GM12878 (cell line): ENCODE measurements at regions not wholly inside any gene's neighbourhood (a gene's known extent, or its start where the extent isn't known, plus 50 kb on each side); places are given as distances from the start of the nearest gene placed in this dataset.

Experiments
- ATAC-seq: fragments of 200-7000 bp; cut with Tn5 transposase; 3 replicates; pipeline ENCODE4 v1.9.1; 2020; ENCODE audit warnings: mild to moderate bottlenecking, moderate library complexity
- BruUV-seq: library from RNA; stranded (reverse); fragments of 400-500 nt; replicated peaks from 2 replicates; lab custom pipeline; 2021; lab: Mats Ljungman, UMichigan
- CTCF ChIA-PET: fragments of 300-600 bp; sonication (Branson Sonifier 250); formaldehyde crosslinking; extraction: SDS; loops from one replicate; lab custom pipeline; 2021; ENCODE audit warnings: inconsistent platforms; lab: Yijun Ruan, JAX
- POLR2A ChIA-PET: fragments of 350-600 bp; formaldehyde crosslinking; extraction: SDS; loops from one replicate; lab custom pipeline; 2021; ENCODE audit warnings: inconsistent platforms; lab: Charles Lee
- RAD21 ChIA-PET: fragments of 300-600 bp; sonication (Branson Sonifier 250); formaldehyde crosslinking; loops from one replicate; lab custom pipeline; 2023; ENCODE audit warnings: antibody characterized with exemption; ENCODE audit not compliant: unreplicated experiment; lab: Charles Lee
- SMC1A ChIA-PET: fragments of 300-600 bp; sonication (Branson Sonifier 250); formaldehyde crosslinking; loops from one replicate; lab custom pipeline; 2023; ENCODE audit not compliant: unreplicated experiment, uncharacterized antibody; lab: Charles Lee
- DNase-seq: peaks from one replicate; pipeline ENCODE4 v3.0.0-alpha.2; 2011; ENCODE audit warnings: low read depth, low spot score
- FAIRE-seq: peaks from 3 replicates; lab custom pipeline; 2011; peaks lifted over from hg19 to GRCh38; lab: Jason Lieb, UNC
- H2AFZ ChIP-seq: 2 replicates; pipeline ENCODE4 v1.6.0; 2011; ENCODE audit warnings: low read depth, low read length, control low read depth; ENCODE audit not compliant: control insufficient read depth
- H3K27ac ChIP-seq: 2 replicates; pipeline ENCODE4 v1.5.1; 2011; ENCODE audit warnings: control low read depth; ENCODE audit not compliant: control insufficient read depth, insufficient read depth
- H3K27me3 ChIP-seq, 2 experiments: replicated peaks in 1 of 2; 2 replicates each; pipeline versions ENCODE4 v1.6.0 to v1.6.1; 2011; ENCODE audit warnings: low read length in 1 of 2; ENCODE audit not compliant: control insufficient read depth in 2 of 2, insufficient read depth in 2 of 2
- H3K36me3 ChIP-seq, 2 experiments: 2 replicates each; pipeline ENCODE4 v1.5.1; 2011; ENCODE audit warnings: low read length in 1 of 2; ENCODE audit not compliant: control insufficient read depth in 2 of 2, insufficient read depth in 2 of 2
- H3K4me1 ChIP-seq: 2 replicates; pipeline ENCODE4 v1.6.1; 2011; ENCODE audit warnings: mild to moderate bottlenecking, low read length, moderate library complexity, mixed read lengths; ENCODE audit not compliant: control insufficient read depth, insufficient read depth
- H3K4me2 ChIP-seq: 2 replicates; pipeline ENCODE4 v1.6.0; 2011; ENCODE audit warnings: control low read depth; ENCODE audit not compliant: control insufficient read depth, insufficient read depth
- H3K4me3 ChIP-seq: fragments of 200-600 bp; sonication (generic); 2 replicates; pipeline ENCODE4 v1.5.1; 2016
- H3K79me2 ChIP-seq: 2 replicates; pipeline ENCODE4 v1.6.0; 2011; ENCODE audit warnings: low read length; ENCODE audit not compliant: control insufficient read depth, insufficient read depth
- H3K9ac ChIP-seq: 2 replicates; pipeline ENCODE4 v1.8.0; 2011; ENCODE audit warnings: low read length, control low read depth, mixed read lengths; ENCODE audit not compliant: control insufficient read depth, insufficient read depth
- H3K9me3 ChIP-seq: replicated peaks from 3 replicates; pipeline ENCODE4 v1.5.1; 2011; ENCODE audit warnings: mild to moderate bottlenecking, low read length; ENCODE audit not compliant: control insufficient read depth, insufficient read depth
- H4K20me1 ChIP-seq: 2 replicates; pipeline ENCODE4 v1.6.0; 2011; ENCODE audit not compliant: control insufficient read depth, insufficient read depth
- CUX1 ChIP-seq: IDR thresholded peaks from 2 replicates; pipeline ENCODE4 v1.6.1; 2012; ENCODE audit warnings: improper control_type of control experiment, low read depth, low read length; ENCODE audit not compliant: insufficient replicate concordance
- NFXL1 ChIP-seq: fragments of 450-650 bp; IDR thresholded peaks from 2 replicates; pipeline ENCODE4 v1.6.1; 2017; ENCODE audit warnings: antibody characterized with exemption, mild to moderate bottlenecking, borderline replicate concordance
- NFYB ChIP-seq: IDR thresholded peaks from 2 replicates; pipeline ENCODE4 v1.6.1; 2011; ENCODE audit warnings: low read depth, mild to moderate bottlenecking, low read length, improper control_type of control experiment, moderate library complexity; ENCODE audit not compliant: insufficient read depth
- POLR2A ChIP-seq: IDR thresholded peaks from 2 replicates; pipeline ENCODE4 v1.6.1; 2011; ENCODE audit warnings: low read depth, mild to moderate bottlenecking, low read length
- RB1 ChIP-seq: fragments of 450-650 bp; formaldehyde crosslinking; IDR thresholded peaks from 2 replicates; pipeline ENCODE4 v1.6.1; 2017; ENCODE audit warnings: mild to moderate bottlenecking, borderline replicate concordance
- SIN3A ChIP-seq: IDR thresholded peaks from 2 replicates; pipeline ENCODE4 v1.6.1; 2012; ENCODE audit warnings: low read depth, low read length, improper control_type of control experiment
- SMARCA5 ChIP-seq: fragments of 450-650 bp; IDR thresholded peaks from 2 replicates; pipeline ENCODE4 v1.6.1; 2017; ENCODE audit warnings: mild to moderate bottlenecking
- WRNIP1 ChIP-seq: IDR thresholded peaks from 2 replicates; pipeline ENCODE4 v1.6.1; 2011; ENCODE audit warnings: low read depth, low read length, improper control_type of control experiment, borderline replicate concordance
- ZNF274 ChIP-seq: IDR thresholded peaks from one replicate; pipeline ENCODE4 v1.8.0; 2011; ENCODE audit not compliant: insufficient read length, insufficient read depth
- ZNF592 ChIP-seq: fragments of 450-650 bp; IDR thresholded peaks from 2 replicates; pipeline ENCODE4 v1.6.1; 2017; ENCODE audit warnings: mild to moderate bottlenecking, moderate library complexity
- ZZZ3 ChIP-seq: IDR thresholded peaks from 2 replicates; pipeline ENCODE4 v1.6.1; 2011; ENCODE audit warnings: low read depth; ENCODE audit not compliant: control insufficient read depth, insufficient read length
- WGBS: methylation state at CpG from one replicate; pipeline ENCODE4 v1.1.6; 2016; ENCODE audit warnings: low lambda C conversion rate; ENCODE audit not compliant: insufficient replicate concordance, insufficient coverage; ENCODE audit errors: missing lambda C conversion rate; 5-methylcytosine and 5-hydroxymethylcytosine counted together
- in situ Hi-C: fragments of 300-500 bp; cut with MboI; formaldehyde crosslinking; loops from 9 replicates; pipeline ENCODE4 v1.14.3; 2018; ENCODE audit warnings: mixed read lengths
- intact Hi-C: fragments of 100-400 bp; cut with micrococcal nuclease; formaldehyde crosslinking; loops from one replicate; pipeline ENCODE4 v1.14.2; 2022; ENCODE audit not compliant: unreplicated experiment

GRCh38 chr11:109155291-109155690, 266.7 kb upstream of the C11orf87 start:
- BruUV-seq, result no TSS peak
- in situ Hi-C loops, result no loop called here
- no peak for TF ChIP-seq POLR2A
- TF ChIP-seq NFYB, result no peak
- no peak for TF ChIP-seq ZNF592
- no peak for TF ChIP-seq RB1
- Histone ChIP-seq H3K4me3 (no peak overlapping the region), H4K20me1 (no peaks in the 10 kb centered on the region), H3K9ac (no peak overlapping the region), H3K36me3 (no peaks in the 10 kb centered on the region), H3K27ac (no peak overlapping the region), H3K9me3 (no peaks in the 10 kb centered on the region), H3K4me1 (no peaks in the 10 kb centered on the region), H3K4me2 (no peak overlapping the region), H3K79me2 (no peaks in the 10 kb centered on the region), H2AFZ (no peak overlapping the region), H3K27me3 (no peaks in the 10 kb centered on the region)
- POLR2A ChIA-PET, result no interaction called here
- peak; percentile 83 for ATAC-seq
- CTCF ChIA-PET, result no interaction called here
- SMC1A ChIA-PET, result no interaction called here
- intact Hi-C loops, result no loop called here
- RAD21 ChIA-PET, result no interaction called here
- FAIRE-seq, result no peak
- no peak for DNase-seq

GRCh38 chr11:109165035-109165434, 257.0 kb upstream of the C11orf87 start:
- in situ Hi-C loops, result no loop called here
- no peaks in the 10 kb centered on the region for H4K20me1 ChIP-seq
- intact Hi-C loops, result no loop called here
- no peak for TF ChIP-seq SIN3A
- no peak for TF ChIP-seq POLR2A
- no peak for TF ChIP-seq WRNIP1
- TF ChIP-seq ZZZ3, result no peak
- no peak for TF ChIP-seq ZNF274
- TF ChIP-seq SMARCA5, result no peak
- TF ChIP-seq NFXL1, result no peak
- TF ChIP-seq CUX1, result no peak

More at GRCh38 chr11:109165035-109165434, 257.0 kb upstream of the C11orf87 start:
- no peak for DNase-seq
- 0% methylated on average over 3 of the region's 3 CpGs for WGBS
- H3K27ac ChIP-seq, result no peak overlapping the region
- RAD21 ChIA-PET, result no interaction called here
- H3K9ac ChIP-seq, result no peak overlapping the region
- no peak overlapping the region for H2AFZ ChIP-seq
- no peaks in the 10 kb centered on the region for H3K9me3 ChIP-seq
- no peaks in the 10 kb centered on the region for H3K79me2 ChIP-seq
- no peak overlapping the region for H3K4me2 ChIP-seq
- FAIRE-seq, result no peak
- no peaks in the 10 kb centered on the region for H3K36me3 ChIP-seq
- H3K4me3 ChIP-seq, result no peak overlapping the region
- BruUV-seq, result no TSS peak
- ATAC-seq, result no peak
- H3K4me1 ChIP-seq, result no peaks in the 10 kb centered on the region
- CTCF ChIA-PET, result no interaction called here
- SMC1A ChIA-PET, result no interaction called here
- POLR2A ChIA-PET, result no interaction called here
- no peaks in the 10 kb centered on the region; a peak in 1 of 4 replicates for H3K27me3 ChIP-seq
